ENCODE measurements at regions not wholly inside any gene's neighbourhood (a gene's known extent, or its start where the extent isn't known, plus 50 kb on each side); places are given as distances from the start of the nearest gene placed in this dataset.

GRCh38 chr3:163468531-163469335 is 1609.6 kb downstream of the SI start:
- H3K4me1 ChIP-seq: no peaks in the 10 kb centered on the region
- ATAC-seq: no peak
- WGBS, 2 donors (ENCODE audit: low coverage in 1 of 2): 36 to 48% methylated on average over 3 to 4 of the region's 4 CpGs
- no peaks in the 10 kb centered on the region for H3K9me3 ChIP-seq
- H3K27ac ChIP-seq: no peak overlapping the region
- H3K4me3 ChIP-seq: no peak overlapping the region
- TF ChIP-seq, protein P1, sequence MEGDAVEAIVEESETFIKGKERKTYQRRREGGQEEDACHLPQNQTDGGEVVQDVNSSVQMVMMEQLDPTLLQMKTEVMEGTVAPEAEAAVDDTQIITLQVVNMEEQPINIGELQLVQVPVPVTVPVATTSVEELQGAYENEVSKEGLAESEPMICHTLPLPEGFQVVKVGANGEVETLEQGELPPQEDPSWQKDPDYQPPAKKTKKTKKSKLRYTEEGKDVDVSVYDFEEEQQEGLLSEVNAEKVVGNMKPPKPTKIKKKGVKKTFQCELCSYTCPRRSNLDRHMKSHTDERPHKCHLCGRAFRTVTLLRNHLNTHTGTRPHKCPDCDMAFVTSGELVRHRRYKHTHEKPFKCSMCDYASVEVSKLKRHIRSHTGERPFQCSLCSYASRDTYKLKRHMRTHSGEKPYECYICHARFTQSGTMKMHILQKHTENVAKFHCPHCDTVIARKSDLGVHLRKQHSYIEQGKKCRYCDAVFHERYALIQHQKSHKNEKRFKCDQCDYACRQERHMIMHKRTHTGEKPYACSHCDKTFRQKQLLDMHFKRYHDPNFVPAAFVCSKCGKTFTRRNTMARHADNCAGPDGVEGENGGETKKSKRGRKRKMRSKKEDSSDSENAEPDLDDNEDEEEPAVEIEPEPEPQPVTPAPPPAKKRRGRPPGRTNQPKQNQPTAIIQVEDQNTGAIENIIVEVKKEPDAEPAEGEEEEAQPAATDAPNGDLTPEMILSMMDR (IDR thresholded peaks at IDR 0.05): no peak
- TF ChIP-seq POLR2AphosphoS5 (IDR thresholded peaks at IDR 0.05) (no peak), EP300 (IDR thresholded peaks at IDR 0.05) (no peak), POLR2A (IDR thresholded peaks at IDR 0.05) (no peak)
- H3K36me3 ChIP-seq: no peaks in the 10 kb centered on the region
- H3K27me3 ChIP-seq: no peaks in the 10 kb centered on the region

DNA sequence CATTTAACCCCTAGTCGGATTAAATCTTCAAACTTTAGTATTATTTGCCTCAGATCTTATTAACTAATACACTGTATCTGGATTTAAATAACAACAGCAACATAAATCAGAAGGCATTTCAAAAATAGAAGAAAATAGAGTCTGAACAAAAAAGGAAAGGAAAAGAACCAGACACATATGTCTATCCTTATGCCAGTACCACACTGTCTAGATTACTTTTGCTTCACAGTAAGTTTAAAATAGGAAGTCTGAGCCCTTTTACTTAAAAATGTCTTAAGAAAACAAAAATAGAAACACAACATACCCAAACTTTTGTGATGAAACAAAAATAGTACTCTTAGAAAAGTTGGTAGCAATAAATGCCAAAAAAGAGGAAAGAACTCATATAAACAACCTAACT is 1615.8 kb downstream of the SI start:
- no peaks in the 10 kb centered on the region for H3K27me3 ChIP-seq
- no peak overlapping the region for H3K27ac ChIP-seq
- ATAC-seq: no peak
- TF ChIP-seq POLR2A (IDR thresholded peaks at IDR 0.05): no peak
- TF ChIP-seq, protein P1 (IDR thresholded peaks at IDR 0.05): no peak
- no peaks in the 10 kb centered on the region for H3K36me3 ChIP-seq
- 43 to 57% methylated on average over 1 of the region's 1 CpG for WGBS, 2 donors (ENCODE audit: low coverage in 1 of 2)
- H3K9me3 ChIP-seq: no peaks in the 10 kb centered on the region
- no peak overlapping the region for H3K4me3 ChIP-seq
- H3K4me1 ChIP-seq: no peaks in the 10 kb centered on the region

DNA sequence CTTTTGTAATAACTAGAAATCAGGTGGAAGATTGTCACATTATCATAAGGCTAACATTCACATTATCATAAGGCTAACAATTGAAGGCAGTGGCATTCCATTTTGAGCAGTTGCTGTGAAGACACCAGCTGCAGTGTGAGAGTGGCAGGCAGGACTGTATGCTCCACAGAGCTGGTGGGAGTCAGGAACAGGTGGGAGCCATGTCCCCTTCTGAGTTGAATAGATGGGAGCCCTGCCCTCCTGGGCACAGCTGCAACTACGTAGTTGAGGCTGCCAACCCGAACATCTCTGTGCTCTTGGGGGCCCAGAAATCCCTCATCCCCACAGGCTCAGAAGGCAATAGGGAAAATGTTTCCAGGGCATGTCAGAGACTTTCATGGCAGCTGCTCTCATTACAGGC is 1627.6 kb downstream of the SI start:
- WGBS, 2 donors (ENCODE audit: low coverage in 1 of 2): 79% methylated on average over 2 of the region's 2 CpGs; no CpG with 5 or more reads in 1 of the 2 donors
- peaks cover 0 to 6% (median 0%) of the 10 kb centered on the region in 3 donors for H3K9me3 ChIP-seq
- H3K4me3 ChIP-seq: no peak overlapping the region
- H3K27ac ChIP-seq: no peak overlapping the region
- ATAC-seq: no peak
- H3K27me3 ChIP-seq: no peaks in the 10 kb centered on the region
- no peaks in the 10 kb centered on the region for H3K4me1 ChIP-seq
- TF ChIP-seq, protein P1 (IDR thresholded peaks at IDR 0.05): no peak
- TF ChIP-seq EP300 (IDR thresholded peaks at IDR 0.05) (no peak), POLR2A (IDR thresholded peaks at IDR 0.05) (no peak), POLR2AphosphoS5 (IDR thresholded peaks at IDR 0.05) (no peak)
- no peaks in the 10 kb centered on the region for H3K36me3 ChIP-seq

- Histone ChIP-seq H3K4me1 (no peaks in the 10 kb centered on the region), H3K4me3 (no peak overlapping the region), H3K9me3 (no peaks in the 10 kb centered on the region), H3K27me3 (no peaks in the 10 kb centered on the region), H3K27ac (no peak overlapping the region), H3K36me3 (no peaks in the 10 kb centered on the region)
- ATAC-seq: no peak
- TF ChIP-seq, protein P1 (IDR thresholded peaks at IDR 0.05): no peak
- TF ChIP-seq EP300 (IDR thresholded peaks at IDR 0.05): no peak
- TF ChIP-seq POLR2A (IDR thresholded peaks at IDR 0.05): no peak
- no peak for TF ChIP-seq POLR2AphosphoS5 (IDR thresholded peaks at IDR 0.05)
- 89 to 94% methylated on average over 2 of the region's 2 CpGs for WGBS, 2 donors (ENCODE audit: low coverage in 1 of 2)
Measured at GRCh38 chr3:163438760-163439159, 1639.5 kb downstream of the SI start.

- Histone ChIP-seq H3K9me3 (peaks cover 0 to 6% (median 0%) of the 10 kb centered on the region in 3 donors), H3K27me3 (no peaks in the 10 kb centered on the region)
- WGBS, 2 donors (ENCODE audit: low coverage in 1 of 2): 66 to 88% methylated on average over 1 to 2 of the region's 3 CpGs
Measured at GRCh38 chr3:163422671-163423070, 1655.6 kb downstream of the SI start.

More at GRCh38 chr3:163422671-163423070, 1655.6 kb downstream of the SI start:
- Histone ChIP-seq H3K4me3 (no peak overlapping the region), H3K4me1 (no peaks in the 10 kb centered on the region), H3K27ac (no peak overlapping the region), H3K36me3 (no peaks in the 10 kb centered on the region)
- ATAC-seq: no peak
- TF ChIP-seq POLR2A (IDR thresholded peaks at IDR 0.05) (no peak), POLR2AphosphoS5 (IDR thresholded peaks at IDR 0.05) (no peak), EP300 (IDR thresholded peaks at IDR 0.05) (no peak)
- TF ChIP-seq, protein P1 (IDR thresholded peaks at IDR 0.05): no peak

Data from gastroesophageal sphincter (tissue), 4 donors.